IPS DF 6.9 (cell line): ENCODE measurements at regions not wholly inside any gene's neighbourhood (a gene's known extent, or its start where the extent isn't known, plus 50 kb on each side); places are given as distances from the start of the nearest gene placed in this dataset.

Experiments used
- DNase-seq: peaks from one replicate; pipeline ENCODE4 v3.0.0-alpha.2; 2013; ENCODE audit warnings: low read depth, low spot score
- H3K27ac ChIP-seq: one replicate; pipeline ENCODE4 v1.5.1; 2013; ENCODE audit warnings: low read length, control low read depth
- H3K27me3 ChIP-seq: 2 replicates; pipeline ENCODE4 v1.6.1; 2013; ENCODE audit warnings: mild to moderate bottlenecking, low read length; ENCODE audit not compliant: control insufficient read depth, insufficient read depth
- H3K36me3 ChIP-seq: 2 replicates; pipeline ENCODE4 v1.6.1; 2013; ENCODE audit warnings: low read length; ENCODE audit not compliant: control insufficient read depth, insufficient read depth
- H3K4me1 ChIP-seq: 2 replicates; pipeline ENCODE4 v1.6.1; 2013; ENCODE audit warnings: low read length; ENCODE audit not compliant: control insufficient read depth, insufficient read depth
- H3K4me3 ChIP-seq: 2 replicates; pipeline ENCODE4 v1.5.1; 2013; ENCODE audit warnings: mild to moderate bottlenecking, low read length
- H3K9me3 ChIP-seq: 2 replicates; pipeline ENCODE4 v1.6.1; 2013; ENCODE audit warnings: low read length, inconsistent platforms; ENCODE audit not compliant: control insufficient read depth, insufficient read depth
- whole genome bisulfite sequencing: extraction: QIAGEN DNeasy Blood & Tissue Kit; methylation state at CpG from one replicate; pipeline ENCODE4 v1.1.7; 2013; ENCODE audit warnings: mixed read lengths, missing lambda C conversion rate; ENCODE audit not compliant: insufficient read length, insufficient coverage; 5-methylcytosine and 5-hydroxymethylcytosine counted together

DNA sequence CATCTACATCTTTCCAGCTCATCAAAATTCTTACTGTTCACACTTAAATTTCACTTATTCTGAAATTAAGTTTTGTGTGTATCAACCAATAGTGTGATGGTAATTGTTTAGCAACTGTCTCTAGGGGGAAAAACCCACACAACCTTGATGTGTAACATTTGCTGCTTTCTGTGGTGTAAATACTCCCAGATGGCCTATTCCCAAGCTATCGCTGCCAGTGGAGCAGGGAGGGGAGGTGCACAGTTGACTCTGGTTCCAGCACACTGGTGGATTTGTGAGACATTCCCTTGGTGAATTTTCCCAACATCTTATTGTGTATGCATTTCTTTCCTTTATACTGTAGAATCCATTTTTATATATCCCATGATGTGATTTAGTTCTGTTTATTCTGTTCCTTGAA is 275.9 kb upstream of the SHH start:
- Histone ChIP-seq H3K27ac (no peak overlapping the region), H3K4me3 (no peak overlapping the region), H3K9me3 (peaks cover 26% of the 10 kb centered on the region), H3K4me1 (no peaks in the 10 kb centered on the region), H3K27me3 (no peaks in the 10 kb centered on the region), H3K36me3 (no peaks in the 10 kb centered on the region)
- WGBS = no CpG with 5 or more reads among the region's 1 CpG
- DNase-seq = no peak

DNA sequence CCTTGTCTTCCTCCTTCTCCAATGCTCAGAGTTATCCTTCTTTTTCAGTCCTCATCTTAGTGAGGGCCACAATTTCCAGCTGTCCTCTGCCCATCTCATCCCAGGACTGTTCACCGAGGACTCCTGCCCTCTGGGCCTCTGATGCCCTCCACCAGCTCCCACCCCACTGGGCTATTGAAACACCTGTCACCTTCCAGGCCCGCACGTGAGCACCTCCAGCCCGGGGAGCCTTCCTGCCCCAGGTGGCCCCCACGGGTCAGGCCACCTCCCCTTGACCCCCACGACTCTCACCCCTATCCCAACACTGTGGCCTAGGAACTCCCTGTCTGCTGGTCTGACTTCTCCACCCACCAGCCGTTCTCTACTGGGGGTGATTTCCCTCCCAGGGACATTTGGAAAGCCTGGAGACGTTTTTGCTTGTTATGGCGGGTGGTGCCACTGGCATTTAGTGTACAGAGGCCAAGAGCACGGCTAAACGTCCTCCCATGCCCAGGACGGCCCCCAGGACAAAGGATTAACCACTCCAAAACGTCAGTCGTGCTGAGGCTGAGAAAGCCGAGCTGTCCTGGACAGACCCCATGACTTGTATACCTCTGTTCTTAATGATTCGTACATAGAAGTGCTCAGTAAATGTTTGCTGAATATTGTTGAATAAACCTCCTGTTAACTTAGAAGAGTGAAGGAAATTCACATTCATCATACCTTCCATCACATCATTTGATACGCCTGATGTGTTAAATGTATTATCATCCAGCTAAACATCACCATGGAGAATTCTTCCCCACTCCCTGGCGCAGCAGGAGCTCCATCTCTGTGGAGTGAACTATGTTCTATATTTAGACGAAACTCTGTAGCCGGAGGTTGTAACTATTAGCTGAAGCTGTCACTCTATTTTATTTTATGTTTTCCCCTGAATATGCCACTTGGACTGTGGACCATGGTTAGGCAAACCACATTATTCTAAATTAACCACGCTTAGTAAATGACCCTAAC is 270.1 kb upstream of the SHH start:
- no peak for DNase-seq
- H3K27ac ChIP-seq = no peak overlapping the region
- no peaks in the 10 kb centered on the region for H3K27me3 ChIP-seq
- H3K4me1 ChIP-seq = no peaks in the 10 kb centered on the region
- no CpG with 5 or more reads among the region's 21 CpGs for WGBS
- no peak overlapping the region for H3K4me3 ChIP-seq
- H3K36me3 ChIP-seq = no peaks in the 10 kb centered on the region
- peaks cover 14% of the 10 kb centered on the region for H3K9me3 ChIP-seq

DNA sequence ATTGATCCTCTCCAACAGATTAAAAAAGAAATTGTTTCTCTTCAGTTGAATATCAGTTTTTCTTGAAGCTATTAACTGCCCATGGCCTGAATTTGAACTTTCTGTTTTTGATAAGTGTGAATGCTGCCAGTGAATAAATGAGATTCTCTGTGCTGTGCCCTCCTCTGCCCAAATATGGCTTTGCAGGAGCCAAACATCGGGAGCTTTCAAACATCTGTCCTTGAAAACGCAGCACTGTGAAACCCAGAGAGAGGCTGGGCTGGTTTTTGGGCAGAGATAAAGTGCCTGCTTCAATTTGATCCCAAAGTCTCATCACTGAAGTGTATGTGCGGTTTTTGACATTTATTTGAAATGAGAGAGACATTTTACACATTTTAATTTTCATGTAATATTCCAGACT is 268.3 kb upstream of the SHH start:
- no peak for DNase-seq
- H3K9me3 ChIP-seq = peaks cover 17% of the 10 kb centered on the region
- whole genome bisulfite sequencing = no CpG with 5 or more reads among the region's 3 CpGs
- no peaks in the 10 kb centered on the region for H3K4me1 ChIP-seq
- no peaks in the 10 kb centered on the region for H3K36me3 ChIP-seq
- H3K27me3 ChIP-seq = no peaks in the 10 kb centered on the region
- H3K4me3 ChIP-seq = no peak overlapping the region
- no peak overlapping the region for H3K27ac ChIP-seq

DNA sequence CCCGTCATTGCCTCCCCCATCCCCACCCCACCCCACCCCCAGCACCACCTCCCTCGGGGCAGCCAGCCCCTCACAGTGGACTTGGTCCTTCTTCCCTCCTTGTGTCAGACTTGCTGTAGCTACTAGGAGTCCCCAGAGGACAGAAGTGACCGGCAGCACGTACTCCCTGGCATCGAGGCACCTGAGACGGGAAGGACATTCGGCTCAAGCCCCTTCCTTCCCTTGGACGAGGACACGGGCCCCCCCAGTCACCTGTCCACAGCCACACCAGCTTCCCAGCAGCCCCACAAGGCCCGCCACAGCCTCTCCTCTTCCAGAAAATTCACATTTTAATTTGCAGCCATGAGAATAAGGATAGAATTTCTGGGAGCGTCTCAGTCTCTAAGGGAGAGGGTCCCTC is 267.8 kb upstream of the SHH start:
- no CpG with 5 or more reads among the region's 11 CpGs for WGBS
- no peaks in the 10 kb centered on the region for H3K36me3 ChIP-seq
- H3K9me3 ChIP-seq = peaks cover 17% of the 10 kb centered on the region
- no peaks in the 10 kb centered on the region for H3K4me1 ChIP-seq
- no peak for DNase-seq
- H3K4me3 ChIP-seq = no peak overlapping the region
- H3K27ac ChIP-seq = no peak overlapping the region
- no peaks in the 10 kb centered on the region for H3K27me3 ChIP-seq

DNA sequence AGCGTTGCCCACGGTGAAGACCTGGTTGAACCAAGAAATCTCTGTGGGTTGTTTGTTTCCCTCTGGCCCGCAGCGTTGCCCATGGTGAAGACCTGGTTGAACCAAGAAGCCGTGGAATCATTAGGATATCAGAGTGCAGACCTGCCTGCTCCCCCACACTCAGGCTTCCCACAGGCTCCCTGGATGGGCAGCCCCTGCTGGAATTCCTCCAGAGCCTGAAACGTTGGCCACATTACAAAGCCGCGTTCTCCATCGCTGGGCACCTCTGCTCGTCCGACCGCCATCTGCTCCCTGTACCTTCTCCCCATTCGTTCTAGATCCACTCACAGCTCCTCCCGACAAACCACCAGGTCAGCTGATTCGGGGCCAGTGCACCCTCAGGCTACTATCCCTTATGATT is 266.9 kb upstream of the SHH start:
- no CpG with 5 or more reads among the region's 15 CpGs for WGBS
- H3K4me1 ChIP-seq = no peaks in the 10 kb centered on the region
- no peaks in the 10 kb centered on the region for H3K36me3 ChIP-seq
- no peak overlapping the region for H3K27ac ChIP-seq
- H3K27me3 ChIP-seq = no peaks in the 10 kb centered on the region
- peaks cover 19% of the 10 kb centered on the region for H3K9me3 ChIP-seq
- no peak overlapping the region for H3K4me3 ChIP-seq
- DNase-seq = no peak

DNA sequence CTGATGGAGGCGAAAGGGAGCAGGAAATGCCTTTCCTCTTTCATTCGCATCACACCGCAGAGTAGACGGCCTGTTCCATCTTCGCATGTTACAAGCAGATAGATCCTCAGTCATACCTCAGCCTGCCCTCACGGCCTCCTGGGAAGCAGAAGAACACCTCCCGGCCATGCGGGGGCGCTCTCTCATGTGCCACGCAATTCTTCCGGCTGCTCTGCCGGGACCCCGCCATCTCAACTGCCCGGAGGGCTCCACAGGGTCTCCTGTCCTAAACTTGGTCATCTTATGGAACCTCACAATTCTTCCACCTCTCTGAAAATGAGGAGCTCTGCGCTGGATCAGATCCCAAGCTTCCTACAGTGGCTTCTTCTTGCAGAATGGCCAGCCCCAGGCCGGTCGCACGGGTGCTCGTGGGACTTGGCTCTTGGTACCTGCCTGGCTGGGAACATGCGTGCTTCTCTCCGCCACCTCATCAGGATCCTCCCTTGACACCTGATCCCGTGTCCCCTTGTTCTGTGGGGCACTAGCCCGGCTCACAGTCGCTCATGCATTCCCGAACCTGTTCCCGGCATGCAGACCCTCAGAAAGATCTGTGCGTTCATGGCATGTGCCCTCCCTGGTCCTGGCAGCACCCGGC is 262.8 kb upstream of the SHH start:
- Histone ChIP-seq H3K27me3 (no peaks in the 10 kb centered on the region), H3K36me3 (no peaks in the 10 kb centered on the region), H3K27ac (no peak overlapping the region), H3K9me3 (peaks cover 29% of the 10 kb centered on the region), H3K4me1 (no peaks in the 10 kb centered on the region), H3K4me3 (no peak overlapping the region)
- no peak for DNase-seq
- no CpG with 5 or more reads among the region's 28 CpGs for WGBS

DNA sequence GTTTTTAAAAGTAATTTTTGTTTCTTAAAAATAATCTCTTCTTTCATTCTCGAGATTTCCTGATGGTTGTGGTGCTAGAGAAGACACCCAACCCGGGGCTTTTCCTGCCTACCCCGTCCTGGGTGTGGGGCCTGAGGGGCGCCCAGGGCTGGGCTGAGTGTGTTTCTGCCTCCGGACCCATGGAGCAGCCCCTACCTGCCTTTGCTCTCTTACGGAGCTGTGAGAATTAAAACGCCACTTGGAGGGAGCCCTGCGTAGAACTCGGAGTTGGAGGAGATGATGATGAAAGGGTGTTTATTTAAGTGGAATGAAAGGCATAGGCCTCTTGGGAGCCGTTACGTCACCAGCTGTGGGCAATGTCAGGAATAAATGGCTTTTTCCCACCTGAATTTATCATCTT is 261.8 kb upstream of the SHH start:
- Histone ChIP-seq H3K36me3 (no peaks in the 10 kb centered on the region), H3K27ac (no peak overlapping the region), H3K4me3 (no peak overlapping the region), H3K4me1 (no peaks in the 10 kb centered on the region), H3K27me3 (no peaks in the 10 kb centered on the region), H3K9me3 (peaks cover 27% of the 10 kb centered on the region)
- WGBS = no CpG with 5 or more reads among the region's 11 CpGs
- no peak for DNase-seq

DNA sequence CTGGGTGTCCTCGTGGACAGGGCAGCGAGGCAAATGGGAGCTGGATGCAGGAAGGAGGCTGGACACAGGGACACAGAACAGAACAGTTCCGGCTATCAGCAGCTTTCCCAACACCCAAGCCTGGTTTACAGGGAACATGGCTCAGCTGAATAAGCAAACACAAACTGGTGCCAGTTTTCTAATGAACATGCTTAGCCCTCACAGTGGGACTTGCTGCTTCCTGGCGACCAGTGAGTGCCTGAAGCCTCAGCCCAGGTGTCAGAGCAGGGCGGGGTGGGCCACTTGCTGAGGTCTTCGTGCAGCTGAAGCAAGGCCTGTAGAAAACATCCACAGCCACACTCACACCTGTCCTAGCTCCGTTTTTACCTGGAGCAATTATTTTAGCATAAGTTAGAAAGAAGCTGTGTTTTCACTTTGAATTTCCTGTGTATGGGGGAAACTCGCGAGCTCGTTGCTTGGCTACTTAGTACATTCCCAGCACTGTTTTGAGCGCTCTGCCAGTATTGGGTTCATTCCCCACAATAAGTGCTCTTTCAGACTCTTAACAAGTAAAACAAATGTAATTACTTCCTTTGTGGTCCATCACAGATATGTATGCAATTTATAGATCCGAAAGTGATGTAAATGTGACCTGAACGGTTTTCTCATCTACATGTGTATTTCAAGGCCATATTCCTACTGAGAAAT is 261.2 kb upstream of the SHH start:
- no peak for DNase-seq
- Histone ChIP-seq H3K27me3 (no peaks in the 10 kb centered on the region), H3K4me1 (no peaks in the 10 kb centered on the region), H3K27ac (no peak overlapping the region), H3K9me3 (peaks cover 26% of the 10 kb centered on the region), H3K36me3 (no peaks in the 10 kb centered on the region), H3K4me3 (no peak overlapping the region)
- WGBS = no CpG with 5 or more reads among the region's 13 CpGs

DNA sequence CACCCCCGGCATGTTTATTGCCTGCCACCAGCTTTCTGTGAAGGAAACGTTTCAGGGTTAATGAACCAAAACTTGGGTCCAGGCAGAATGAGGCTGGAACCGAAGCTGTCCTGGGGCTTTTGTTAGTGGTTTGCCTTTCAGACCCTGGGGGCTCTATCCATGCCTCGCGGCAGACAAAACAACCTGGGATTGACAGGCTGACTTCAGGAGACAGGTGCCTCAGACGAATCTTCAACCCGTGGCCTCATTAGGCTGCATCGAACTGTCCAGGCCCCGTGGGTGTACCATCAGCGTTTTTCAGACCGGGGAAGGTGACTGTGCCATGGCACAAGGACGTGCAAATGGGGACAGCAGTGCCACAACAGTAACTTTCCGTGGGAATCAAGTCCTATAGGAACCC is 259.3 kb upstream of the SHH start:
- WGBS = no CpG with 5 or more reads among the region's 13 CpGs
- H3K4me3 ChIP-seq = no peak overlapping the region; the same call in 1 of the 2 replicates
- H3K27ac ChIP-seq = no peak overlapping the region
- DNase-seq = no peak
- H3K4me1 ChIP-seq = no peaks in the 10 kb centered on the region
- peaks cover 30% of the 10 kb centered on the region for H3K9me3 ChIP-seq
- no peaks in the 10 kb centered on the region for H3K27me3 ChIP-seq
- no peaks in the 10 kb centered on the region for H3K36me3 ChIP-seq

DNA sequence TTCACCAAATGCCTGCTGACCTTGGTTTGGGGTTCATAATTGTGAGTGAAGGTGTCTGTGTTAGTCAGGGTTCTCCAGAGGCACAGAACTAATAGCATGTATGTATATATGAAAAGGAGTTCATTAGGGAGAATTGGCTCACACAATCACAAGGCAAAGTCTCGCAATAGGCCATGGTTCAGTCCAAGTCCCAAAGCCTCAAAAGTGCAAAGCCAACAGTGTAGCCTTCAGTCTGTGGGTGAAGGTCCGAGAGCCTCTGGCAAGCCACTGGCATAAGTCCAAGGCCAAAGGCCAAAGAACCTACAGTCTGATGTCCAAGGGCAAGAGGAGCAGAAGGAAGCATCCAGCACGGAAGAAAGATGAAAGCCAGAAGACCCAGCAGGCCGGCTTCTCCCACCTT is 257.6 kb upstream of the SHH start:
- no peaks in the 10 kb centered on the region for H3K27me3 ChIP-seq
- H3K27ac ChIP-seq = no peak overlapping the region
- no CpG with 5 or more reads among the region's 4 CpGs for WGBS
- no peak overlapping the region for H3K4me3 ChIP-seq
- no peaks in the 10 kb centered on the region for H3K36me3 ChIP-seq
- no peaks in the 10 kb centered on the region for H3K4me1 ChIP-seq
- peaks cover 34% of the 10 kb centered on the region for H3K9me3 ChIP-seq
- DNase-seq = no peak
